Kidney epithelial cell (primary cell): ENCODE measurements at regions not wholly inside any gene's neighbourhood (a gene's known extent, or its start where the extent isn't known, plus 50 kb on each side); places are given as distances from the start of the nearest gene placed in this dataset.

Experiments used
- DNase-seq: peaks from one replicate; pipeline ENCODE4 v3.0.0-alpha.2; 2010; ENCODE audit warnings: low read depth
- H3K27me3 ChIP-seq: 2 replicates; pipeline ENCODE4 v1.6.0; 2011; ENCODE audit warnings: low read length; ENCODE audit not compliant: control insufficient read depth, insufficient read depth
- H3K36me3 ChIP-seq: 2 replicates; pipeline ENCODE4 v1.5.1; 2011; ENCODE audit warnings: low read length; ENCODE audit not compliant: control insufficient read depth, insufficient read depth
- H3K4me3 ChIP-seq: 2 replicates; pipeline ENCODE4 v1.5.1; 2011; ENCODE audit warnings: low read depth, mild to moderate bottlenecking, control low read depth, low read length
- TF ChIP-seq, protein P1 (sequence below): IDR thresholded peaks from 2 replicates; pipeline ENCODE4 v1.5.1; 2011; ENCODE audit warnings: mild to moderate bottlenecking, moderate library complexity, low read length, control low read depth, inconsistent platforms; ENCODE audit not compliant: insufficient read depth, poor library complexity, severe bottlenecking

GRCh38 chr2:209044307-209044706 is 379.5 kb upstream of the MAP2 start:
- Histone ChIP-seq H3K27me3 (no peaks in the 10 kb centered on the region), H3K4me3 (no peak overlapping the region), H3K36me3 (no peaks in the 10 kb centered on the region)
- no peak for DNase-seq
- TF ChIP-seq, protein P1, sequence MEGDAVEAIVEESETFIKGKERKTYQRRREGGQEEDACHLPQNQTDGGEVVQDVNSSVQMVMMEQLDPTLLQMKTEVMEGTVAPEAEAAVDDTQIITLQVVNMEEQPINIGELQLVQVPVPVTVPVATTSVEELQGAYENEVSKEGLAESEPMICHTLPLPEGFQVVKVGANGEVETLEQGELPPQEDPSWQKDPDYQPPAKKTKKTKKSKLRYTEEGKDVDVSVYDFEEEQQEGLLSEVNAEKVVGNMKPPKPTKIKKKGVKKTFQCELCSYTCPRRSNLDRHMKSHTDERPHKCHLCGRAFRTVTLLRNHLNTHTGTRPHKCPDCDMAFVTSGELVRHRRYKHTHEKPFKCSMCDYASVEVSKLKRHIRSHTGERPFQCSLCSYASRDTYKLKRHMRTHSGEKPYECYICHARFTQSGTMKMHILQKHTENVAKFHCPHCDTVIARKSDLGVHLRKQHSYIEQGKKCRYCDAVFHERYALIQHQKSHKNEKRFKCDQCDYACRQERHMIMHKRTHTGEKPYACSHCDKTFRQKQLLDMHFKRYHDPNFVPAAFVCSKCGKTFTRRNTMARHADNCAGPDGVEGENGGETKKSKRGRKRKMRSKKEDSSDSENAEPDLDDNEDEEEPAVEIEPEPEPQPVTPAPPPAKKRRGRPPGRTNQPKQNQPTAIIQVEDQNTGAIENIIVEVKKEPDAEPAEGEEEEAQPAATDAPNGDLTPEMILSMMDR = no peak

DNA sequence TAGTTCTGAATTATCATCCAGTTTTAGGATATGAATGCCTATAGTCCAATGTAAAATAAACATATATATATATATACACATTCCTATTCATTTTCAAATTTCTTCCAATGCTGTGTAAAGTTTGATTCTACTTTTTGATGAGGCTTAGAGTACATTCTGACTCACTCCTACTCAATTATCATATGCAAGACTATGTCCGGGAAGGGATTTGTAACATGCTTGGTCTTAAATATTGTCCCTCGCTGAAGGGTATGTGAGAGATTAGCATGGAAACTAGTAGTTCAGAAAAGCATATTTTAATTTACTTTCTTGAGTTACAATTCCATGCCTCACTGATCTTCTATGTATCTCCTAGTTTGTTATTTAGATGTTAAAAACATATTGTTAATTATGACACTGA is 377.7 kb upstream of the MAP2 start:
- Histone ChIP-seq H3K27me3 (no peaks in the 10 kb centered on the region), H3K4me3 (no peak overlapping the region)
- no peak for DNase-seq

GRCh38 chr2:209049608-209050007 is 374.2 kb upstream of the MAP2 start:
- TF ChIP-seq, protein P1 = no peak
- DNase-seq = no peak
- Histone ChIP-seq H3K4me3 (no peak overlapping the region), H3K27me3 (no peaks in the 10 kb centered on the region), H3K36me3 (no peaks in the 10 kb centered on the region)

More for the DNA sequence above, 377.7 kb upstream of the MAP2 start:
- TF ChIP-seq, protein P1 = no peak
- no peaks in the 10 kb centered on the region for H3K36me3 ChIP-seq

DNA sequence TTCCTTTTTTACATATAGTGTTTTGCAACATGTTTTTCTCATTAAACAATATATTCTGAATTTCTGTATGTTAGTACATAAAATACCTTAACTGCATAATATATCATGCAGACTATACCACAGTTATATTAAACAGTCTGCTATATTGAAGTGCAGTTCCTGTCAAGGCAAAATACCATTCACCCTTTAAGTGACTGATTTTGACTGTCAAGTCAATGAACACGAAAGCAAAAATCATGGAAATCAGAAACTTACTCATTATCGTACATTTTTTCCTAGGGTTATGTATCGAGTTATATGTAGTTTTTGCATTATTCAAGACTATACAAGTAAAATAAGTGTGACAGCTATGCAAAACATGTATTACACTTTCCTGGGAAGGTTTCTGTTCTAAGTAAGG is 361.6 kb upstream of the MAP2 start:
- Histone ChIP-seq H3K27me3 (no peaks in the 10 kb centered on the region), H3K36me3 (no peaks in the 10 kb centered on the region), H3K4me3 (no peak overlapping the region)
- TF ChIP-seq, protein P1 = no peak
- DNase-seq = no peak

DNA sequence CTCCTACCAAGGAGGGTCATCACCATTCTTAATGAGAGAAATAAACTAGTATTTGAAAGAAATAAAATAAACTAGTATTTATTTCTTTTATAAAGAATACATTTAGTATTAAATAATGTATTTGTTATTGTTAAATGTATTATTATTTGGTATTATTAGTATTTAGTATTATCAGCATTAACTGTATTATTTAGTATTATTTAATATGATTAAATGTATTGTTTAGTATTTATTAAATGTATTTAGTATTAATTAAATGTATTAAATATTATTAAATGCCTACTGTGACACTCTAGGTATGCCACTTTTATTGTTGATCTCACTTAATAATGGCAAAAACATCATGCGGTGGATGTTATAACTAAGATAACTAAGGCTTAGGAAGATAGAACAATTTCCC is 353.6 kb upstream of the MAP2 start:
- no peak for DNase-seq
- no peaks in the 10 kb centered on the region for H3K27me3 ChIP-seq
- H3K4me3 ChIP-seq = no peak overlapping the region
- H3K36me3 ChIP-seq = no peaks in the 10 kb centered on the region
- TF ChIP-seq, protein P1 = no peak

DNA sequence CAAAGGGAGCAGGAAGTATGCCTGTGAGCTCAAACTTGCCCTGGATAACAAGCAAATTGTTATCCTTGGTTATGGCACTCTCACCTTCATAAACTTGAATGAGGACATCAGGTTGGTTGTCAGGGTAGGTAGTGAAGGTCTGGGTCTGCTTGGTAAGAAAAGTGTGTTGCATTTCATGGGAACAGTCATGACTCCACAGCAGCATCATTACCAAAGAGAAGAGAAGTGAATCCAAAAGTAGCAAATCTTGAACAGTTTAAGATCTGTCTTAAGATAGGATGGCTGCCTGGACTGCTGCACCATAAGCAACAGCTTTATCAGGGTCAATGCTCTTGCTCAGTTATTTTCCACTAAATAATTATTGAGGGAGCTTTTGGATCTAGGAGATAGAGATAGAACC is 350.7 kb upstream of the MAP2 start:
- no peaks in the 10 kb centered on the region for H3K27me3 ChIP-seq
- H3K36me3 ChIP-seq = no peaks in the 10 kb centered on the region
- TF ChIP-seq, protein P1 = no peak
- no peak for DNase-seq
- no peak overlapping the region for H3K4me3 ChIP-seq
